Smooth muscle cell (in vitro differentiated cells): ENCODE measurements at regions not wholly inside any gene's neighbourhood (a gene's known extent, or its start where the extent isn't known, plus 50 kb on each side); places are given as distances from the start of the nearest gene placed in this dataset.

ENCODE experiments used
- DNase-seq: peaks from one replicate; lab custom pipeline; 2025; ENCODE audit not compliant: unreplicated experiment; lab: John Stamatoyannopoulos, UW
- H2AFZ ChIP-seq: fragments of 200-600 bp; sonication (generic); 2 replicates; pipeline ENCODE4 v1.6.0; 2016; ENCODE audit warnings: antibody characterized with exemption, low read depth, mild to moderate bottlenecking
- H3F3A ChIP-seq: fragments of 200-600 bp; sonication (generic); 2 replicates; pipeline ENCODE4 v1.6.0; 2017; ENCODE audit warnings: antibody characterized with exemption, low read depth
- H3K27ac ChIP-seq: fragments of 200-600 bp; sonication (generic); 2 replicates; pipeline ENCODE4 v1.5.1; 2016; ENCODE audit warnings: low read depth, mild to moderate bottlenecking
- H3K27me3 ChIP-seq: fragments of 200-600 bp; sonication (generic); 2 replicates; pipeline ENCODE4 v1.6.1; 2016; ENCODE audit warnings: low read depth, mild to moderate bottlenecking
- H3K36me3 ChIP-seq: fragments of 200-600 bp; sonication (generic); 2 replicates; pipeline ENCODE4 v1.5.1; 2016; ENCODE audit warnings: low read depth
- H3K4me1 ChIP-seq: fragments of 200-600 bp; sonication (generic); 2 replicates; pipeline ENCODE4 v1.5.1; 2016; ENCODE audit warnings: low read depth
- H3K4me2 ChIP-seq: fragments of 200-600 bp; sonication (generic); 2 replicates; pipeline ENCODE4 v1.6.0; 2016; ENCODE audit warnings: mild to moderate bottlenecking
- H3K4me3 ChIP-seq: fragments of 200-600 bp; sonication (generic); 2 replicates; pipeline ENCODE4 v1.5.1; 2016; ENCODE audit warnings: mild to moderate bottlenecking
- H3K79me2 ChIP-seq: fragments of 200-600 bp; sonication (generic); 2 replicates; pipeline ENCODE4 v1.6.0; 2016; ENCODE audit warnings: low read depth, mild to moderate bottlenecking
- H3K9ac ChIP-seq: fragments of 200-600 bp; sonication (generic); 2 replicates; pipeline ENCODE4 v1.6.0; 2016; ENCODE audit warnings: low read depth
- H3K9me3 ChIP-seq: fragments of 200-600 bp; sonication (generic); replicated peaks from 2 replicates; pipeline ENCODE4 v1.5.1; 2016; ENCODE audit warnings: low read depth
- H4K20me1 ChIP-seq: fragments of 200-600 bp; sonication (generic); 2 replicates; pipeline ENCODE4 v1.6.0; 2016; ENCODE audit warnings: low read depth
- WGBS: methylation state at CpG from one replicate; pipeline ENCODE4 v1.1.7; 2016; ENCODE audit warnings: low lambda C conversion rate; 5-methylcytosine and 5-hydroxymethylcytosine counted together
- TF ChIP-seq, protein P1 (sequence below): fragments of 200-600 bp; sonication (generic); IDR thresholded peaks from 2 replicates; pipeline ENCODE4 v1.5.1; 2017; ENCODE audit warnings: borderline replicate concordance, mild to moderate bottlenecking, antibody characterized with exemption; ENCODE audit not compliant: insufficient read depth, poor library complexity, severe bottlenecking

DNA sequence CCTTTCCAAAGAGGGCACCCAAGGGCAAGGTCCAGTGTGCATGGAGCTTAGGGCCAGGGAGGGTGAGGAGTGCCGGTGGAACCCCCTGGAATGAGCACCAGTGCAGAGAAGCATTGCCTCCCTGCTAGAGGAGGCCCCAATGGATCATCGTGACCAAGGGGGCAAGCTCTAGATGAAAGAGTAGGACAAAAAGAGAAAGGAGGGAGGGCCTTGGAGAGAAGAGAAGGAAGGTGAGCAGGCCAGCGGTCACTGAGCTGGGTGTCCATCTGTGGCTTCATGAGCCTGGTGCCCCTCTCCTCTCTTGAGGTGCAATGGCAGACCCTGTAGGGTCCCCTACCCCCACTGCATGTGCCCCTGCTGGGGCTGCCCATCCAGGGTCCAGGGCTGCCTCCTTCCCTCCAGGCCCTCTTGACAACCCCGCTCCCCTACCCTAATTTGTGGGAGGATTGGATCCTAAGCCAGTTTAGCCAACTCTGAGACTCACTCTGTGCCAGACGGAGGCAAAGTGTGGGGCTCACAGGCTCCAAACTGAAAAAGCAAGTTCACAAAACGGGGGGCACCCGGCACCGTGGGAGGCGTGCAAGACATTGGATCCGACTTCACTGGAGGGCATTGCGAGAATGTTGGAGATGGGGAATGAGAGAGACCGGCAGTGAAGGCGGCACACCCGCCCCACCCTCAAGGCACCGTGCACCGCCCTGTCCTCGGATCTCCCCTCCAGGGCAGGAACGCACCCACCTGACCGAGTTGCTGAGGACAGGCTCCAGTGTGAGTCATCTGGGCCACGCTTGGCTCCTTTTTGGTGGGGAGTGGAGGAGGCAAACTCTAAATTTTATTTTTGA lies 207.5 kb downstream of the KIF26A start:
- H3K27me3 ChIP-seq = peaks cover 4% of the 10 kb centered on the region
- TF ChIP-seq, protein P1, sequence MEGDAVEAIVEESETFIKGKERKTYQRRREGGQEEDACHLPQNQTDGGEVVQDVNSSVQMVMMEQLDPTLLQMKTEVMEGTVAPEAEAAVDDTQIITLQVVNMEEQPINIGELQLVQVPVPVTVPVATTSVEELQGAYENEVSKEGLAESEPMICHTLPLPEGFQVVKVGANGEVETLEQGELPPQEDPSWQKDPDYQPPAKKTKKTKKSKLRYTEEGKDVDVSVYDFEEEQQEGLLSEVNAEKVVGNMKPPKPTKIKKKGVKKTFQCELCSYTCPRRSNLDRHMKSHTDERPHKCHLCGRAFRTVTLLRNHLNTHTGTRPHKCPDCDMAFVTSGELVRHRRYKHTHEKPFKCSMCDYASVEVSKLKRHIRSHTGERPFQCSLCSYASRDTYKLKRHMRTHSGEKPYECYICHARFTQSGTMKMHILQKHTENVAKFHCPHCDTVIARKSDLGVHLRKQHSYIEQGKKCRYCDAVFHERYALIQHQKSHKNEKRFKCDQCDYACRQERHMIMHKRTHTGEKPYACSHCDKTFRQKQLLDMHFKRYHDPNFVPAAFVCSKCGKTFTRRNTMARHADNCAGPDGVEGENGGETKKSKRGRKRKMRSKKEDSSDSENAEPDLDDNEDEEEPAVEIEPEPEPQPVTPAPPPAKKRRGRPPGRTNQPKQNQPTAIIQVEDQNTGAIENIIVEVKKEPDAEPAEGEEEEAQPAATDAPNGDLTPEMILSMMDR = no peak
- no peaks in the 10 kb centered on the region for H3K79me2 ChIP-seq
- no peak overlapping the region for H3K4me2 ChIP-seq
- no peak overlapping the region for H2AFZ ChIP-seq
- no peaks in the 10 kb centered on the region for H3F3A ChIP-seq
- 83% methylated on average over 20 of the region's 20 CpGs for WGBS
- no peak overlapping the region for H3K4me3 ChIP-seq
- H3K9ac ChIP-seq = no peak overlapping the region
- no peaks in the 10 kb centered on the region for H4K20me1 ChIP-seq
- no peaks in the 10 kb centered on the region for H3K4me1 ChIP-seq
- no peak overlapping the region for H3K27ac ChIP-seq
- DNase-seq = no peak
- no peaks in the 10 kb centered on the region for H3K9me3 ChIP-seq
- no peaks in the 10 kb centered on the region for H3K36me3 ChIP-seq

DNA sequence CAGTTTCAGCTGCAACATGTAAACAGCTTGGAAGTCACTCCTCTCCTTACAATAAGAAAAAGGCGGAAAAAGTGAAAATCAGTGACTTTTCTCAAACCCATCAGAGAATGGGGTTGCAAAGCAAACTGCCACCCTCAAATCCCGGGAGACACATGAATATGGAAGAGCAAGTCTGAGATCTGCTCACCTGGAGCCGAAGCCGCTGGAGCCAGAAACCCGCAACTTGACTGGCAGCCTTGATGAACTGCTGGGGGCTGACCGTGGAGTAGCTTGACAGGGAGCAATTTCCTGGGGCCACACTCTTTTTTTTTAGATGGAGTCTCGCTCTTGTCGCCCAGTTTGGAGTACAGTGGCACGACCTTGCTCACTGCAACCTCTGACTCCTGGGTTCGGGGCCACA lies 208.2 kb downstream of the KIF26A start:
- Histone ChIP-seq H3K4me1 (no peaks in the 10 kb centered on the region), H3K4me3 (no peak overlapping the region), H3F3A (no peaks in the 10 kb centered on the region), H3K27me3 (no peaks in the 10 kb centered on the region), H3K9me3 (no peaks in the 10 kb centered on the region), H3K9ac (no peak overlapping the region), H3K4me2 (no peak overlapping the region), H2AFZ (no peak overlapping the region), H3K79me2 (no peaks in the 10 kb centered on the region), H3K27ac (no peak overlapping the region), H3K36me3 (no peaks in the 10 kb centered on the region), H4K20me1 (no peaks in the 10 kb centered on the region)
- no peak for DNase-seq
- TF ChIP-seq, protein P1 = no peak
- 86% methylated on average over 10 of the region's 10 CpGs for WGBS

DNA sequence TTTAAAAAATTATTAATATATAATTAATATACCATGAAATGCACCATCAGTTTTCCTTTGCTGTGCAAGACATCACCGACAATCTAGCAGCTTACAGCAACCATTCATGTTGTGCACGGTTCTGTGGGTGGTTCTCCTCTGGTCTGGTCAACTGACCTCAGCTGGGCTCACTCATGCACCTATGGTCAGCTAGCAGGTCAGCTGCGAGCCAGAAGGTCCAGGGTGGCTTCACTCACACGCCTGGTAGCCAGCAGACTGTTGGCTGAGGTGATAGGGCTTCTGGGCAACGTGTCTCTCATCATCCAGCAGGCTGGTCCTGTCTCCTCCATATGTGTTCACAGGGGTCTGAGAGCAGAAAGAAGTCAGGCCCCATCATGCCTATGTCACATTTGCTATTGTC lies 210.4 kb downstream of the KIF26A start:
- H3K4me3 ChIP-seq = no peak overlapping the region
- H4K20me1 ChIP-seq = no peaks in the 10 kb centered on the region
- no peaks in the 10 kb centered on the region for H3K4me1 ChIP-seq
- DNase-seq = no peak
- no peak overlapping the region for H3K4me2 ChIP-seq
- H2AFZ ChIP-seq = no peak overlapping the region
- 83% methylated on average over 5 of the region's 5 CpGs for WGBS
- TF ChIP-seq, protein P1 = no peak
- H3K79me2 ChIP-seq = no peaks in the 10 kb centered on the region
- no peaks in the 10 kb centered on the region for H3K27me3 ChIP-seq
- no peaks in the 10 kb centered on the region for H3K36me3 ChIP-seq
- no peak overlapping the region for H3K9ac ChIP-seq
- no peak overlapping the region for H3K27ac ChIP-seq
- no peaks in the 10 kb centered on the region for H3F3A ChIP-seq
- H3K9me3 ChIP-seq = no peaks in the 10 kb centered on the region

DNA sequence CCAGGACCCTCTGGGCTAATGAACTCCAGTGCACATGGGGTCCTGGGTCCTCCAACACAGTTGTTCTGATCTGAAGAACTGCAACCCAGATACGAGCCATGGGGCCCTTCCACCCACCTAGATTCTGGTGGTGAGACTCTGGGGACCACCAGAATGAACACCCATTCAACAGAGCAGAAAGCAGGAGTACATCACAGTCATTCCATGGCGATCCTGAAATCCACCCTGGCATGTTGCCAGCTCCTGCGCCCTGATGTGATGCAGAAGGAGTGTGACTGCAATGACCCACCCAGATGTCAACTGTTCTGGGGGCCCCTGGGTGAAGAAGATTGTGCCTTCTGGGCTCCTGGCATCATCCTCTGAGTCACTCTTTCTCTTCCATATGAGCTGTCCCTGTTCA lies 211.6 kb downstream of the KIF26A start:
- Histone ChIP-seq H3K9ac (no peak overlapping the region), H3K27ac (no peak overlapping the region), H3K79me2 (no peaks in the 10 kb centered on the region), H3K4me1 (no peaks in the 10 kb centered on the region), H3K36me3 (no peaks in the 10 kb centered on the region), H3K9me3 (no peaks in the 10 kb centered on the region), H3F3A (no peaks in the 10 kb centered on the region), H2AFZ (no peak overlapping the region), H3K27me3 (no peaks in the 10 kb centered on the region), H3K4me2 (no peak overlapping the region), H3K4me3 (no peak overlapping the region), H4K20me1 (no peaks in the 10 kb centered on the region)
- WGBS = 78% methylated on average over 3 of the region's 3 CpGs
- DNase-seq = no peak
- TF ChIP-seq, protein P1 = no peak
